SW 1271 (cell line): ENCODE measurements at regions not wholly inside any gene's neighbourhood (a gene's known extent, or its start where the extent isn't known, plus 50 kb on each side); places are given as distances from the start of the nearest gene placed in this dataset.
A peak's percentile ranks its signal among the peaks of the same experiment; 100 is the strongest.
"Not testable (repeated sequence)": the region's sequence is repeated elsewhere in the genome, so short reads cannot be mapped to it uniquely, and the experiment has no call there.

ENCODE experiments used
- DNase-seq, 2 experiments: peaks; one replicate each; lab custom pipeline; 2025; lab: John Stamatoyannopoulos, UW

GRCh38 chr2:240191001-240191400 lies 50.5 kb upstream of the OTOS start:
- DNase-seq: no peak

- DNase-seq: no peak
These were observed 52.2 kb upstream of the OTOS start for GRCh38 chr2:240192661-240193060.

- DNase-seq: not testable (repeated sequence)
These were observed 53.9 kb upstream of the OTOS start for GRCh38 chr2:240194341-240194762.

DNA sequence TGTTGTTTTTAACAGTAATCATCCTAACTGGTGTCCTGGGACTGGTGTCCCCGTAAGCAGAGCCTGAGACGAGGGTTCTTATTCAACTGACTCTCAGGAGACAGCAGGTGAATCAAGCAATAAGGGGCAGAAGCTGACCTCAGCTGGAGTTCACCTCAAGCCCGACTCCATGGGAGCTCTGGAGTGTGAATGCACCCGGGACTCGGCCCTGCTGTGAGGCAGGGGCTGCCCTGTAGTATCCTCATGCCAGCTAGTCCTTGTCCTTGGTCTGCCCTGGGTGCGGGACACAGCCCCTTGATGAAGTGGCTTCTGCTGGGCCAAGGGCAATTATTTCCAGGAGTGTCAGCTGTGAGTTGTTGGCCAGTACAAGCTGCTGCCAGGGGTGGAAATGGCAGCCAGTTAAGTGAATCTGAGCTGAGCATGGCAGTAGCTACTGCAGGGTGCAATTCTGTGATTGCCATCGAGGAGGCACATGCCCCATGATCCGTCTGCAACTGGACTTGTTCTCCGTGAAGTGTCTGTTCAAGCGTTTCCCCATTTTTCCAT lies 54.9 kb upstream of the OTOS start:
- no peak for DNase-seq

DNA sequence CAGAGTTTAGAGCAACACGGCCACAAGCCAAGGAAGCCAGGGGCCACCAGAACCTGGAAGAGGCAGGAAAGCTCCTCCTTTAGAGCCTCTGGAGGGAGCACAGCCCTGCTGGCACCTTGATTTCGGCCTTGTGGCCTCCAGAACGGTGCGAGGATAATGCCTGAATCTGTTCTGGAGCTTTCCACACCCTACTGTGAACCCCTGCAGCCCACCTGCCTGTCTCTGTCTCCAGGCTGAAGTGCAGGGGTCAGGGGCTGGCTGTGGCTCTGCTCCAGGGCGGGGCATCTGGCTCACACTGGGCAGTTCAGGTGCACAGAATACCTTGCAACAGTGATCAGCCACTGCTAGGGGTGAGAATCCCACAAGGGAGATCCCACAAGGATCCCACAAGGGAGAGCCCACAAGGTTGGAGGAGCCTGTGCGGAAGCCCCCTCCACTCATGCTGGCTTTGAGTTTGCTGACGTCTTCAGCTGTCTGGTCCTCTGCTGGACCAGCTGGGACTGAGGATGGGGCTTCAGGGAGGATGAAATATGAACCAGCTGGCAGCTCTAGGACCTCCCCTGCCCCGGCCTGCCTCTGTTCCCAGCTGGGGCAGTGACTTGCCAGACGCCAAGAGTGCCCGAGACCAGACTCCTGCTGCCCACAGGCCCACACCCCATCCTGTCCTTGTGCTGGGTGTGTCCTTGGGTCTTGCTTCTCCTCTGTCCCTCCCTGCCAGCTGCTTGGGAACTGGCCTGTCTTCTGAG lies 56.4 kb upstream of the OTOS start:
- no peak for DNase-seq

GRCh38 chr2:240197462-240198139 lies 57.1 kb upstream of the OTOS start:
- no peak for DNase-seq

GRCh38 chr2:240198226-240198625 lies 57.8 kb upstream of the OTOS start:
- DNase-seq: no peak

GRCh38 chr2:240199133-240199870 lies 58.8 kb upstream of the OTOS start:
- DNase-seq: no peak

GRCh38 chr2:240200230-240201051 lies 60.0 kb upstream of the OTOS start:
- no peak for DNase-seq

- DNase-seq: no peak
These were observed 61.4 kb upstream of the OTOS start for GRCh38 chr2:240201866-240202265.

- no peak for DNase-seq
These were observed 62.1 kb upstream of the OTOS start for GRCh38 chr2:240202586-240202985.

DNA sequence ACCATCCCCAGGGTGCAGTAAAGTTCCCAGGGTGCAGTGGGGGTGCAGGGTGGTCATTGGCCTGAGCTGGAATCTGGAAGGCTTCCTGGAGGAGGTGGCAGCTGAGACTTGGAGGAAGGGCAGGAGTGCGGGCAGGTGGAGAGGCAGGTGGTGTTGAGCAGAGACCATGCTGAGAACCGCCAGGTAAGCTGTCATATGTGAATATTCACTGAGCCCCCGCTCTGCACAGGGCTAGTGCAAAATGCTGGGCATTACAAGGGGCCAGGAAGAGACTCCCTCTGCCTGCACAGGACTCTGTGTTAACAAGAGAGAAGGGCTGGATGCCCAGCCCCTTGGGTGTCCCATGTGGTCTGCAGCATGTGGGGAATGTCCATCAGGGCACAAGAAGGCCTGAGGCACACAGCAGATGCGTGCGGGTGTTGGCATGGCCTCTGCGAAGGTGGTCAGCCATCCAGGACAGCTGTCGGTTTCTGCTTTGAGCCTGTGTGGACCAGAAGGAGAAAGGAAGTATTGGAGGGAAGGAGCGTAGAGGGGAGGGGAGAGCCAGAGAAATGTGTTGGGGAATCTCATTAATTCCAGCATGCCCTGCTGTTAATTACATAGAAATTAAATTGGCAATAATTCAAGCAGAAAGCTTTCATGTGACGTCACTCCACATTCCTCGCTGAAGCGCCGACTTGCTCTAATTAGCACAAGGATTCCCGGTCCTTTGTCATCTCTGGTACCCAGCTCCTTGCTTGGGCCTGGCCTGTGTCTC lies 62.8 kb upstream of the OTOS start:
- no peak for DNase-seq

DNA sequence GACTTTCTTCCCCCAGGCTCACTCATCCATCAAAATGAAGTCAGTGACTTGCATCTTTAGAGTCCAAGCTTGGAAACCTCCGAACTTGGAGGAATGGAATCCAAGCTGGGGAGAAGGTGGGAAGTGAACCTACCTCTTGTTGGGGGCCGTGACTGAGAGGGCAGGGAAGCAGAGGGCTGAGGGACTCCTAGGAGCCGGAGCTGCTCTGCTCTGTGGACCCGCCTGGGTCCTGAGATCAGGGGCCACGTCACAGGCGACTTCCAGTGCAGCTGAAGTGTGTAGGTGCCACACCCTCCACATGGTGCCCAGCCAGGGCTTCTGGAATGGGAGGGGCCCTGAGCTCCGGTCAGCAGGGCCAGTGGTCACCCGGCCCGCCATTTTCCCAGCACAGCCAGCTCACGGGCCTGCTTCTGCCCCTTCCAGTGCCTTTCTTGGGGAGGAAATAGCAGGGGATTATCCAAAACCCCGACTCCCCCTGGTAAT lies 63.4 kb upstream of the OTOS start:
- no peak for DNase-seq

- no peak for DNase-seq
These were observed 64.2 kb upstream of the OTOS start for GRCh38 chr2:240204431-240205276.

DNA sequence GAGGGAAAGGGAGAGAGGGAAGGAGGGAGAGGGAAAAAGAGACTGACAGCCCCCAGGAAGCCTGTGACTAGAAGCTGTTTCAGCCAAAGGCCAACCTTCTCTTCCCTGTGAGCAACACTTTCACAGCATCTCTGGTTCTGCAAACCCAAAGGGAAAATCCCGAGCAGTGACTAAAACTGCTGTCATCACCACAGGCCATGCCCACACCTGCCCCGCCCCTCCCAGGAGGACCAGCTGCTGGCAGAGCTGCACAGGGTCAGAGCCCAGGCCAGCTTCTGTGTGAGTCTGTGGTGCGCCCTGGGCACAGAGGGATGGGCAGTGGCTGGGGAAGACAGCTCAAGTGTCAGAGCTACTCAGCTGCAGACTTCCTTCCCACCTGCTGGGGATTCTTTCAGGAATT lies 64.9 kb upstream of the OTOS start:
- DNase-seq: peak; percentile 27 to 76

DNA sequence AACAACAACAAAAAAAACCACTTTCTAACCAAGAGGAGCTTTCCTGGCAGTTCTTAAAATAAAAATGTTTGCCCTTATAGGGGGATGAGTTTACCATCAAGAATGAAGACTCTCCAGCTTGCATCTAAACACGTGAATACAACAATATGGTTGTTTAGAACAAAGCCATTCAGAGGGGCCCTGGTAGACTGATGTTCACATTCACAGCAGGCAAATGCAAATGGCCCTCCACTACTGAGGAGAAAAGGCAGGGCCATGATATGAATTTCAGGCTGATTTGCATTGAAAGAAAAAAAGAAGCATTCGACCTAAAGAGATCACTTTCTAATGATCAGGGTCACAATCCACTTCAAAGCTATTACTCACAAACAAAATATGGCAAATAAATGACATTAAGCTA lies 65.3 kb upstream of the OTOS start:
- DNase-seq: no peak

GRCh38 chr2:240206630-240207029 lies 66.2 kb upstream of the OTOS start:
- DNase-seq: no peak

DNA sequence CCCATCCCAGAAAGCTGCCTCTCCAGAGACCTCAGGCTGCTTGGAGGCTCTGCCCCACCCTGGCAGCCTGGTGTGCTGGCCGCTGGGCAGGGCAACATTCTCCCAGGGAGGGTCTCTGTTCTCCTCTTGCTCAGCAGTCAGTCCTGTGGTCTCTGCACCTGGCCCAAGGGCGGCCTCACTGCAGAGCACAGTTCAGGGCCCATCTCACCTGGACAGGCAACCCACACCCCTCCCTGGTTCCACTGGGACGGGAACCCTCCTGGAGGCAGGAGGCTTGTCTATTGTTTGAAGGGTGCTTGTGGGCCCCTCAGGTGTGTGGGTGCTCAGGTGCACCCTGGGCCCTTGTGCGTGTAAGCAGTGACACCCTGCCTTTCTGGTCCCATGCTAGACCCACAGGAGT lies 67.2 kb upstream of the OTOS start:
- DNase-seq: no peak

DNA sequence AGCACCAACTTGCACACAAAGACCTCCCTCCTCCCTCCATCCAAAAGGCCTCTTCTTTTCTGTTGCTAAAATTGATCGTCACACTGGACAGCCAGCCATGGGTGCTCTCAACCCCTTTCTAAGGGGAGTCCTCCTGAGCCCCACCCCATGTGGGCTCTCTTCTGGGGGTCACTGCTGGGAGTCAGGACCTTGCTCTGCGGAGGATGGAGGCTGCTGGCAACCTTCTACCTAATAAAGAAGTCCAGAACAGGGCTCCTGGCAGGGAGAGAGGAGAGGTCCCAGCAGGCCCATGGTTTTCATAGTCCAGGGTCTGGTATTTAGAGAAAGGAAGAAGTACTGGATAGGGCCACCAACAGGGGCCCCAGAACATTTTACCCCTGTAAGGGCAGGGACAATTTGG lies 67.6 kb upstream of the OTOS start:
- no peak for DNase-seq

DNA sequence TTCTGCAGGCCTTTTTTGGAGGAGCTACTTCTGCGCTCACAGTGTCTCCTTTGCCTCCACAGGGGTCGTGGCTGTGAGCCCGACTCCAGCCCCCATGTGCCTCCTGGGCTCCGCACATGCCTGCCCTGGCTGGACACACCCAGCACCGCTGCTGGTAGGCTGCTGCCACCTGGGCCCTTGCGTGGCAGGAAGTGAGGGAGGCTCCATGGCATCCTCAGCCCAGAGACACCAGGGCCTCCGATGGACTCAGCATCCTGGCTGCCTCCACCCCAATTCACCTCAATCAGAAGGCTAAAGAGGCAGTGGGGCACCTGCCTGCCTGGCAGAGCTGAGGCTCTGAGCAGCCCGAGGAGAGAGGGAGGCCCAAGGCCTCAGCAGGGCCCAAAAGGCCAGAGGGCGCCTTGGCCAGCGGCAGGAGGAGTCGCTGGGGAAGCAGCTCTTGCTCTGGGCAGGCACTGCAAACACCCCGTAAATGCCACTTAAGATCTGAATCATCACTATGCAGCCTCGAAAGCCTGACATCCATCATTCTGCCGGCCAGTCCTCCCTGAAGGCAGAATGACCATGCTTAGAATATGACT lies 68.3 kb upstream of the OTOS start:
- DNase-seq: no peak
